Keratinocyte (primary cell): ENCODE measurements at regions not wholly inside any gene's neighbourhood (a gene's known extent, or its start where the extent isn't known, plus 50 kb on each side); places are given as distances from the start of the nearest gene placed in this dataset.

Experiments
- DNase-seq: peaks from one replicate; pipeline ENCODE4 v3.0.0-alpha.2; 2011; ENCODE audit warnings: low read depth, missing footprints, low spot score
- FAIRE-seq: peaks from 2 replicates; lab custom pipeline; 2011; peaks lifted over from hg19 to GRCh38; lab: Jason Lieb, UNC
- H2AFZ ChIP-seq: 2 replicates; pipeline ENCODE4 v1.6.0; 2012; ENCODE audit warnings: low read length, control low read depth, inconsistent platforms; ENCODE audit not compliant: control insufficient read depth
- H3K27ac ChIP-seq: 2 replicates; pipeline ENCODE4 v1.5.1; 2011; ENCODE audit warnings: low read length; ENCODE audit not compliant: control insufficient read depth, insufficient read depth
- H3K27me3 ChIP-seq: 3 replicates; pipeline ENCODE4 v1.6.0; 2011; ENCODE audit warnings: low read length; ENCODE audit not compliant: control insufficient read depth, insufficient read depth; ENCODE audit errors: extremely low read depth
- H3K36me3 ChIP-seq, 2 experiments: 2 replicates in 1 of 2; 3 replicates in 1 of 2; pipeline ENCODE4 v1.5.1; 2011; ENCODE audit warnings: low read length in 2 of 2, mild to moderate bottlenecking in 1 of 2; ENCODE audit not compliant: control insufficient read depth in 2 of 2, insufficient read depth in 2 of 2; ENCODE audit errors: extremely low read depth in 1 of 2
- H3K4me1 ChIP-seq: 3 replicates; pipeline ENCODE4 v1.5.1; 2011; ENCODE audit warnings: low read length; ENCODE audit not compliant: control insufficient read depth, insufficient read depth; ENCODE audit errors: extremely low read depth
- H3K4me2 ChIP-seq: 3 replicates; pipeline ENCODE4 v1.6.0; 2011; ENCODE audit warnings: low read depth, low read length; ENCODE audit not compliant: control insufficient read depth, insufficient read depth; ENCODE audit errors: extremely low read depth
- H3K4me3 ChIP-seq, 3 experiments: fragments of 200-600 bp in 1 of 3; sonication (generic) in 1 of 3; 2 replicates in 2 of 3; 3 replicates in 1 of 3; pipeline ENCODE4 v1.5.1; 2011 to 2016; ENCODE audit warnings: low read length in 3 of 3, mild to moderate bottlenecking in 3 of 3, control low read depth in 2 of 3, inconsistent platforms in 1 of 3, low read depth in 1 of 3, mixed read lengths in 1 of 3, mixed run types in 1 of 3, moderate library complexity in 1 of 3; ENCODE audit not compliant: control insufficient read depth in 2 of 3, insufficient read depth in 2 of 3; ENCODE audit errors: extremely low read depth in 1 of 3
- H3K79me2 ChIP-seq: 2 replicates; pipeline ENCODE4 v1.6.0; 2012; ENCODE audit warnings: low read length; ENCODE audit not compliant: control insufficient read depth, insufficient read depth
- H3K9ac ChIP-seq: 3 replicates; pipeline ENCODE4 v1.6.0; 2011; ENCODE audit warnings: low read length; ENCODE audit not compliant: control insufficient read depth, insufficient read depth; ENCODE audit errors: extremely low read depth
- H3K9me1 ChIP-seq: 3 replicates; pipeline ENCODE4 v1.6.0; 2011; ENCODE audit warnings: low read length; ENCODE audit not compliant: control insufficient read depth, insufficient read depth; ENCODE audit errors: extremely low read depth
- H3K9me3 ChIP-seq: 2 replicates; pipeline ENCODE4 v1.5.1; 2012; ENCODE audit warnings: low read depth, low read length; ENCODE audit not compliant: control insufficient read depth
- H4K20me1 ChIP-seq: 3 replicates; pipeline ENCODE4 v1.6.0; 2011; ENCODE audit warnings: low read length; ENCODE audit not compliant: control insufficient read depth, insufficient read depth; ENCODE audit errors: extremely low read depth
- EZH2 ChIP-seq: IDR thresholded peaks from one replicate; pipeline ENCODE4 v1.6.1; 2012; ENCODE audit warnings: inconsistent platforms, mild to moderate bottlenecking, low read length, moderate library complexity
- dilution Hi-C: fragments of 300-500 bp; cut with MboI; formaldehyde crosslinking; loops from one replicate; pipeline ENCODE4 v1.7.0; 2020; ENCODE audit warnings: low sequenced_read_pairs; ENCODE audit not compliant: extremely low pct_ligation_motif_present
- TF ChIP-seq, protein P1 (sequence below), 3 experiments: IDR thresholded peaks in 1 of 3; conservative IDR thresholded peaks in 1 of 3; optimal IDR thresholded peaks in 1 of 3; 2 replicates in 2 of 3; 3 replicates in 1 of 3; pipeline versions ENCODE3 to v1.5.1; 2011; ENCODE audit warnings: low read length in 3 of 3, mild to moderate bottlenecking in 3 of 3, moderate library complexity in 2 of 3, control low read depth in 1 of 3, inconsistent platforms in 1 of 3; ENCODE audit not compliant: insufficient read depth in 2 of 3; ENCODE audit errors: extremely low read depth in 1 of 3

DNA sequence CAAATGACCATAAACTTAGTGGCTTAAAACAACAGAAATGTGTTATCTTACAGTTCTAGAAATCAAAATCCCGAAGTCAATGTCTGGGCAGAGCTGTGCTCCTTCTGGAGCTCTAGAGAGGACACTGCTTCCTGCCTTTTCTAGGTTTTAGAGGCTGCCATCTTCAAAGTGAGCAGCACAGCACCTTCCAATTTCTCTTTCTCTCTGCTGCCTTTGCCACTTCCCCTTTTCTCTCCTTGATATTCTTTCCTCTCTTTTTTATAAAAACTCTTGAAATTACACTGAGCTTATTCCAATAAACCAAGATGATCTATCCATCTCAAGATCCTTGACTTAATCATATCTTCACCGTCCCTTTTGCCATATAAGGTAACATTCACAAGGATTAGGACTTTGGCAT lies 616.9 kb downstream of the PLPP3 start:
- Histone ChIP-seq H3K27me3 (no peaks in the 10 kb centered on the region), H3K9ac (no peak overlapping the region), H3K9me3 (no peaks in the 10 kb centered on the region), H3K36me3 (no peaks in the 10 kb centered on the region), H3K4me2 (no peak overlapping the region), H3K27ac (no peak overlapping the region), H3K4me3 (no peak overlapping the region), H4K20me1 (no peaks in the 10 kb centered on the region), H2AFZ (no peak overlapping the region), H3K4me1 (peaks cover 8% of the 10 kb centered on the region), H3K79me2 (no peaks in the 10 kb centered on the region), H3K9me1 (no peaks in the 10 kb centered on the region)
- DNase-seq (no peak), FAIRE-seq (no peak)
- TF ChIP-seq, protein P1, sequence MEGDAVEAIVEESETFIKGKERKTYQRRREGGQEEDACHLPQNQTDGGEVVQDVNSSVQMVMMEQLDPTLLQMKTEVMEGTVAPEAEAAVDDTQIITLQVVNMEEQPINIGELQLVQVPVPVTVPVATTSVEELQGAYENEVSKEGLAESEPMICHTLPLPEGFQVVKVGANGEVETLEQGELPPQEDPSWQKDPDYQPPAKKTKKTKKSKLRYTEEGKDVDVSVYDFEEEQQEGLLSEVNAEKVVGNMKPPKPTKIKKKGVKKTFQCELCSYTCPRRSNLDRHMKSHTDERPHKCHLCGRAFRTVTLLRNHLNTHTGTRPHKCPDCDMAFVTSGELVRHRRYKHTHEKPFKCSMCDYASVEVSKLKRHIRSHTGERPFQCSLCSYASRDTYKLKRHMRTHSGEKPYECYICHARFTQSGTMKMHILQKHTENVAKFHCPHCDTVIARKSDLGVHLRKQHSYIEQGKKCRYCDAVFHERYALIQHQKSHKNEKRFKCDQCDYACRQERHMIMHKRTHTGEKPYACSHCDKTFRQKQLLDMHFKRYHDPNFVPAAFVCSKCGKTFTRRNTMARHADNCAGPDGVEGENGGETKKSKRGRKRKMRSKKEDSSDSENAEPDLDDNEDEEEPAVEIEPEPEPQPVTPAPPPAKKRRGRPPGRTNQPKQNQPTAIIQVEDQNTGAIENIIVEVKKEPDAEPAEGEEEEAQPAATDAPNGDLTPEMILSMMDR (optimal IDR thresholded peaks at IDR 0.05 in 1 of 3, IDR thresholded peaks at IDR 0.05 in 1 of 3, conservative IDR thresholded peaks at IDR 0.05 in 1 of 3; ENCODE audit: extremely low read depth in 1 of 3, insufficient read depth in 2 of 3, low read length in 3 of 3): no peak
- TF ChIP-seq EZH2: no peak
- dilution Hi-C loops: no loop called here

DNA sequence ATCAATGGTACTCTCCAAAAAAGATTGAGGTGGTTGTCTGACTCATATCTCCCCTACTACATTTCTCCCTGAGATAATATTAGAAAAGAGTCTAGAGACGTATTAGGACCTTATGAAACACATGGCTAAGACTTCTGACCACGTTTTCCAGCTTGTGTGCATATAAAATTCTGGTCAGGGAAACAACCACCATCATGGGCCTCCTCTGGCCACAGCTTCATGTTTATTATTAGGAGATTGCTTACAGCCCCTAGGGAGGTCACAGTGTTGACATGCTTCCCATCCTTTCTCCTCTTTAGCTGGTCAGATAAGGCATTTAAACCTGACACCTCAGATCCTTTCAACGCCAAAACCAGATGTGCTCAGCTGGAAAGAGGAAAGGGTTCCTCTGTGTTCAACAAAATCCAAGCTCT lies 620.2 kb downstream of the PLPP3 start:
- no peak overlapping the region for H3K4me2 ChIP-seq
- no peaks in the 10 kb centered on the region for H3K9me1 ChIP-seq
- H3K4me1 ChIP-seq: no peaks in the 10 kb centered on the region
- no peak for TF ChIP-seq EZH2
- TF ChIP-seq, protein P1 (optimal IDR thresholded peaks at IDR 0.05 in 1 of 3, IDR thresholded peaks at IDR 0.05 in 1 of 3, conservative IDR thresholded peaks at IDR 0.05 in 1 of 3; ENCODE audit: extremely low read depth in 1 of 3, insufficient read depth in 2 of 3, low read length in 3 of 3): no peak
- DNase-seq (no peak), FAIRE-seq (no peak)
- H3K4me3 ChIP-seq: no peak overlapping the region
- dilution Hi-C loops: no loop called here
- no peaks in the 10 kb centered on the region for H4K20me1 ChIP-seq
- H3K79me2 ChIP-seq: no peaks in the 10 kb centered on the region
- no peak overlapping the region for H2AFZ ChIP-seq
- H3K9me3 ChIP-seq: no peaks in the 10 kb centered on the region
- no peaks in the 10 kb centered on the region for H3K36me3 ChIP-seq
- no peaks in the 10 kb centered on the region for H3K27me3 ChIP-seq
- H3K9ac ChIP-seq: no peak overlapping the region
- no peak overlapping the region for H3K27ac ChIP-seq
